ENCODE measurements at regions not wholly inside any gene's neighbourhood (a gene's known extent, or its start where the extent isn't known, plus 50 kb on each side); places are given as distances from the start of the nearest gene placed in this dataset.

GRCh38 chr3:3503411-3503810 lies 295.8 kb upstream of the LRRN1 start:
- peaks cover 3% of the 10 kb centered on the region for H3K36me3 Mint-ChIP-seq (ENCODE audit: low read depth)
- no peak overlapping the region for H3K4me3 Mint-ChIP-seq (ENCODE audit: unreplicated experiment)
- TF ChIP-seq CTCF (IDR thresholded peaks at IDR 0.05) = no peak
- H3K9me3 Mint-ChIP-seq (ENCODE audit: low read depth) = no peaks in the 10 kb centered on the region
- peaks cover 3% of the 10 kb centered on the region for H3K27me3 Mint-ChIP-seq (ENCODE audit: low read depth)
- no peak for DNase-seq (ENCODE audit: low spot score)
- H3K27ac Mint-ChIP-seq (ENCODE audit: unreplicated experiment) = no peak overlapping the region
- H3K4me1 Mint-ChIP-seq (ENCODE audit: low read depth) = no peaks in the 10 kb centered on the region

GRCh38 chr3:3499987-3500386 lies 299.2 kb upstream of the LRRN1 start:
- H3K27ac Mint-ChIP-seq (ENCODE audit: unreplicated experiment) = no peak overlapping the region
- DNase-seq (ENCODE audit: low spot score) = no peak
- H3K9me3 Mint-ChIP-seq (ENCODE audit: low read depth) = no peaks in the 10 kb centered on the region
- H3K36me3 Mint-ChIP-seq (ENCODE audit: low read depth) = peaks cover 3% of the 10 kb centered on the region
- peaks cover 3% of the 10 kb centered on the region for H3K27me3 Mint-ChIP-seq (ENCODE audit: low read depth)
- no peak overlapping the region for H3K4me3 Mint-ChIP-seq (ENCODE audit: unreplicated experiment)
- no peaks in the 10 kb centered on the region for H3K4me1 Mint-ChIP-seq (ENCODE audit: low read depth)
- TF ChIP-seq CTCF (IDR thresholded peaks at IDR 0.05) = no peak

GRCh38 chr3:3499012-3499562 lies 300.1 kb upstream of the LRRN1 start:
- no peak overlapping the region for H3K4me3 Mint-ChIP-seq (ENCODE audit: unreplicated experiment)
- DNase-seq (ENCODE audit: low spot score) = no peak
- peaks cover 3% of the 10 kb centered on the region for H3K27me3 Mint-ChIP-seq (ENCODE audit: low read depth)
- H3K36me3 Mint-ChIP-seq (ENCODE audit: low read depth) = peaks cover 3% of the 10 kb centered on the region
- no peaks in the 10 kb centered on the region for H3K9me3 Mint-ChIP-seq (ENCODE audit: low read depth)
- H3K4me1 Mint-ChIP-seq (ENCODE audit: low read depth) = no peaks in the 10 kb centered on the region
- H3K27ac Mint-ChIP-seq (ENCODE audit: unreplicated experiment) = no peak overlapping the region
- no peak for TF ChIP-seq CTCF (IDR thresholded peaks at IDR 0.05)

GRCh38 chr3:3495611-3496010 lies 303.6 kb upstream of the LRRN1 start:
- no peak overlapping the region for H3K27ac Mint-ChIP-seq (ENCODE audit: unreplicated experiment)
- no peaks in the 10 kb centered on the region for H3K4me1 Mint-ChIP-seq (ENCODE audit: low read depth)
- DNase-seq (ENCODE audit: low spot score) = no peak
- no peaks in the 10 kb centered on the region for H3K36me3 Mint-ChIP-seq (ENCODE audit: low read depth)
- H3K4me3 Mint-ChIP-seq (ENCODE audit: unreplicated experiment) = no peak overlapping the region
- no peak for TF ChIP-seq CTCF (IDR thresholded peaks at IDR 0.05)
- H3K9me3 Mint-ChIP-seq (ENCODE audit: low read depth) = peaks cover 17% of the 10 kb centered on the region
- no peaks in the 10 kb centered on the region for H3K27me3 Mint-ChIP-seq (ENCODE audit: low read depth)

- H3K4me1 Mint-ChIP-seq (ENCODE audit: low read depth) = no peaks in the 10 kb centered on the region
- no peak for DNase-seq (ENCODE audit: low spot score)
- peaks cover 3% of the 10 kb centered on the region for H3K9me3 Mint-ChIP-seq (ENCODE audit: low read depth)
- H3K36me3 Mint-ChIP-seq (ENCODE audit: low read depth) = no peaks in the 10 kb centered on the region
- peaks cover 6% of the 10 kb centered on the region for H3K27me3 Mint-ChIP-seq (ENCODE audit: low read depth)
- H3K4me3 Mint-ChIP-seq (ENCODE audit: unreplicated experiment) = no peak overlapping the region
- no peak overlapping the region for H3K27ac Mint-ChIP-seq (ENCODE audit: unreplicated experiment)
- no peak for TF ChIP-seq CTCF (IDR thresholded peaks at IDR 0.05)
These were observed 297.2 kb upstream of the CRBN start for GRCh38 chr3:3476669-3477068.

Measured in chondrocyte (in vitro differentiated cells).